ENCODE measurements at regions not wholly inside any gene's neighbourhood (a gene's known extent, or its start where the extent isn't known, plus 50 kb on each side); places are given as distances from the start of the nearest gene placed in this dataset.
"Not testable (repeated sequence)": the region's sequence is repeated elsewhere in the genome, so short reads cannot be mapped to it uniquely, and the experiment has no call there.

DNA sequence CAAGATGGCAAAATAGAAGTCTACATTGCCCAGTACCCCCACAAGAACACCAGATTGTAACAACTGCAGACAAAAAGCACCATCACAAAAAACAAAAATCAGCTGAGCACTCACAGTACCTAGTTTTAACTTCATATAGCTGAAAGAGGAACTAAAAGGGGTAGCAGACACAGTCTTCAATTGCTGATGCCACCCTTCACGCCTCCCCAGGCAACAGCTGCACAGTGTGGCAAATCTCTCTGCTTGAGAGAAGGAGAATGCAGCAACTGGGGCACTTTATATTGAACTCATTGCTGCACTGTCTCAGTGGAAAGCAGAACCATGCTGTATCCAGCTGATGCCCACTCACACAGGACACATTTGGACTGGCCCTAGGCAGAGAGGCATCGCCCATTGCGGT is 2714.5 kb upstream of the PCDH20 start:
- Histone ChIP-seq H3K4me1 (no peaks in the 10 kb centered on the region), H3K4me3 (no peak overlapping the region), H3K27ac (replicated peaks in 1 of 4) (no peak overlapping the region), H3K27me3 (no peaks in the 10 kb centered on the region), H3K36me3 (no peaks in the 10 kb centered on the region), H3K9me3 (no peaks in the 10 kb centered on the region)
- TF ChIP-seq POLR2A (IDR thresholded peaks at IDR 0.05; ENCODE audit: low read depth), result no peak
- intact Hi-C loops (cut with DNase I), result no loop called here
- no peak for DNase-seq (ENCODE audit: extremely low spot score)
- 70% methylated on average over 3 of the region's 3 CpGs for WGBS

DNA sequence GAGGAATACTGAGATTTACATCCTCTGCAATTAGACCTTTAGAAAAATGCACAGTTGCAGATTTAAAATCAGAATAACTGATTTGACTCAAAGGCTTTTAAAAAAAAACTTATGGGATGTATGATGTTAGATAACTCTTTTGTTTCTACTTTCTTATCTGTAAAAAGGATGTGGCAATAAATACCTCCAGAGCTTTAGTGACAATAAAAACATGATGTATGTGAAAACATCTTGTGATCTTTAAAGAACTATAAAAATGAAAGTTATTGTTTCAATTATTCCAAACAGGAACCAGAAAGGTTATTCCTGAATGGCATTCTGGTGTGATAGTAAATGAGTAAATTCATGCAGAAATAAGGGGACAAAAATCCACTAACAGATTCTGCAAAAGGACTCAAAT is 2712.2 kb upstream of the PCDH20 start:
- intact Hi-C loops (cut with DNase I), result no loop called here
- no peaks in the 10 kb centered on the region for H3K27me3 ChIP-seq
- DNase-seq (ENCODE audit: extremely low spot score), result no peak
- H3K9me3 ChIP-seq, result no peaks in the 10 kb centered on the region
- no peak overlapping the region for H3K4me3 ChIP-seq
- H3K36me3 ChIP-seq, result no peaks in the 10 kb centered on the region
- H3K27ac ChIP-seq (replicated peaks in 1 of 4), result no peak overlapping the region
- TF ChIP-seq EP300 (IDR thresholded peaks at IDR 0.05) (no peak), POLR2AphosphoS5 (IDR thresholded peaks at IDR 0.05) (no peak), POLR2A (IDR thresholded peaks at IDR 0.05; ENCODE audit: low read depth) (no peak)
- TF ChIP-seq, protein P1, sequence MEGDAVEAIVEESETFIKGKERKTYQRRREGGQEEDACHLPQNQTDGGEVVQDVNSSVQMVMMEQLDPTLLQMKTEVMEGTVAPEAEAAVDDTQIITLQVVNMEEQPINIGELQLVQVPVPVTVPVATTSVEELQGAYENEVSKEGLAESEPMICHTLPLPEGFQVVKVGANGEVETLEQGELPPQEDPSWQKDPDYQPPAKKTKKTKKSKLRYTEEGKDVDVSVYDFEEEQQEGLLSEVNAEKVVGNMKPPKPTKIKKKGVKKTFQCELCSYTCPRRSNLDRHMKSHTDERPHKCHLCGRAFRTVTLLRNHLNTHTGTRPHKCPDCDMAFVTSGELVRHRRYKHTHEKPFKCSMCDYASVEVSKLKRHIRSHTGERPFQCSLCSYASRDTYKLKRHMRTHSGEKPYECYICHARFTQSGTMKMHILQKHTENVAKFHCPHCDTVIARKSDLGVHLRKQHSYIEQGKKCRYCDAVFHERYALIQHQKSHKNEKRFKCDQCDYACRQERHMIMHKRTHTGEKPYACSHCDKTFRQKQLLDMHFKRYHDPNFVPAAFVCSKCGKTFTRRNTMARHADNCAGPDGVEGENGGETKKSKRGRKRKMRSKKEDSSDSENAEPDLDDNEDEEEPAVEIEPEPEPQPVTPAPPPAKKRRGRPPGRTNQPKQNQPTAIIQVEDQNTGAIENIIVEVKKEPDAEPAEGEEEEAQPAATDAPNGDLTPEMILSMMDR (IDR thresholded peaks at IDR 0.05), result no peak
- no peaks in the 10 kb centered on the region for H3K4me1 ChIP-seq

DNA sequence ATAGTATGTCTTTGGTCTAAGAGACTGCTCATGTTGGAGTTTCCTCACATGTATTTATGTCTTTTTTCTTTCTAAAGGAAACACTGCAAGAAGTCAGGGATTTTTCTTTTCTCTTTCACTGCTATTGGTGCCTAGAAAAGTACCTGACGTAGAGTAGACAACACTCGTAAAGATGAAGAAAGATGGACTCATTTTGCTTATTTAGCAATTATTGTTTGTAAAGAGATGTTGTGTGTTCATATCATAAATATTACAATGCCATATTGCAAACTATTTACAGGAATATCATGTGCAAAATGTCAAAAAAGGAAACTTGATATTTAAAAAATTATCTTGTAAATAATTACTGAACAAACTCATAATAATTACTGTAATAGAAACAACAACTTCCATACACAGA is 2711.5 kb upstream of the PCDH20 start:
- H3K4me3 ChIP-seq, result no peak overlapping the region
- intact Hi-C loops (cut with DNase I), result no loop called here
- H3K36me3 ChIP-seq, result no peaks in the 10 kb centered on the region
- DNase-seq (ENCODE audit: extremely low spot score), result no peak
- no peaks in the 10 kb centered on the region for H3K27me3 ChIP-seq
- no peak overlapping the region for H3K27ac ChIP-seq (replicated peaks in 1 of 4)
- no peaks in the 10 kb centered on the region for H3K4me1 ChIP-seq
- no peaks in the 10 kb centered on the region for H3K9me3 ChIP-seq
- TF ChIP-seq, protein P1 (IDR thresholded peaks at IDR 0.05), result no peak
- TF ChIP-seq POLR2AphosphoS5 (IDR thresholded peaks at IDR 0.05) (no peak), EP300 (IDR thresholded peaks at IDR 0.05) (no peak), POLR2A (IDR thresholded peaks at IDR 0.05; ENCODE audit: low read depth) (no peak)
- 88% methylated on average over 2 of the region's 2 CpGs for WGBS

DNA sequence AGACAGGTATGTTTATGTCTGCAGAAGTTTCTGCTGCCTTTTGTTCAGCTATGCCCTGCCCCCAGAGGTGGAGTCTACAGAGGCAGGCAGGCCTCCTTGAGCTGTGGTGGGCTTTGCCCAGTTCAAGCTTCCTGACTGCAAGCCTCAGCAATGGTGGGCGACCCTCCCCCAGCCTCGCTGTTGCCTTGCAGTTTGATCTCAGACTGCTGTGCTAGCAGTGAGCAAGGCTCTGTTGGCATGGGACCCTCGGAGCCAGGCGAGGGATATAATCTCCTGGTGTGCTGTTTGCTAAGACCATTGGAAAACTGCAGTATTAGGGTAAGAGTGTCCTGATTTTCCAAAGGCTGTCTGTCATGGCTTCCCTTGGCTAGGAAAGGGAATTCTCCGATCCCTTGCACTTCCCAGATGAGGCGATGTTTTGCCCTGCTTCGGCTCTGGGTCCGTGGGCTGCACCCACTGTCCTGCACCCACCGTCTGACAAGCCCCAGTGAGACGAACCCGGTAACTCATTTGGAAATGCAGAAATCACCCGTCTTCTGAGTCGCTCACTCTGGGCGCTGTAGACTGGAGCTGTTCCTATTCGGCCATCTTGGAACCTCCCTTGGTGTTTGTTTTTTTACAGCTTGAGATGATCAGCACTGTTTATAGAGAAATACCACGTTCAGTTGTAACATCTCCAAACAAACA is 2705.5 kb upstream of the PCDH20 start:
- WGBS, result 92% methylated on average over 9 of the region's 16 CpGs
- H3K27me3 ChIP-seq; H3K4me3 ChIP-seq; DNase-seq (ENCODE audit: extremely low spot score); intact Hi-C loops (cut with DNase I); H3K36me3 ChIP-seq; H3K27ac ChIP-seq (replicated peaks in 1 of 4); H3K4me1 ChIP-seq: not testable (repeated sequence)
- H3K9me3 ChIP-seq, result peaks cover 0 to 15% (median 10%) of the 10 kb centered on the region in 4 donors

DNA sequence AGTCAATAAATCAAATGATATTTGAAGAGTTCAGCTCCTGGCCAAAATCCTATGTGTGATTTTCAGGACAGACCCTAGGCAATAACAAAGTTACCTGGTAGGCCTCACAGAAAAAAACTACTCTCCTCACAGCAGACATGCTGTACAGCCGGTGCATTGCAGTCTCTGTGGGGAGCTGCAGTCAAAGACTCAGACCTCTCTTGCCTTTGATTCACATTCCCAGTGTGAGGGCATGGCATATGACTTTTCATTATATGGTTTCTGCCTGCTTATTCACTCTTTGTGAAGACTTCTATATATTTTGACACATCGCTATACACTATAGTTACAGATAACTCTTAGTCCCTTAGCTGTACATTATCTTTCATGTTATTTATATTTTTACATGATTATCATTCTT is 2684.3 kb upstream of the PCDH20 start:
- no peak overlapping the region for H3K27ac ChIP-seq (replicated peaks in 1 of 4)
- no peaks in the 10 kb centered on the region for H3K4me1 ChIP-seq
- H3K36me3 ChIP-seq, result no peaks in the 10 kb centered on the region
- intact Hi-C loops (cut with DNase I), result no loop called here
- no peak for DNase-seq (ENCODE audit: extremely low spot score)
- TF ChIP-seq POLR2A (IDR thresholded peaks at IDR 0.05; ENCODE audit: low read depth), result no peak
- TF ChIP-seq, protein P1 (IDR thresholded peaks at IDR 0.05), result no peak
- TF ChIP-seq EP300 (IDR thresholded peaks at IDR 0.05), result no peak
- no peak for TF ChIP-seq POLR2AphosphoS5 (IDR thresholded peaks at IDR 0.05)
- H3K4me3 ChIP-seq, result no peak overlapping the region
- no peaks in the 10 kb centered on the region for H3K9me3 ChIP-seq
- no peaks in the 10 kb centered on the region for H3K27me3 ChIP-seq
- 92% methylated on average over 2 of the region's 2 CpGs for WGBS

DNA sequence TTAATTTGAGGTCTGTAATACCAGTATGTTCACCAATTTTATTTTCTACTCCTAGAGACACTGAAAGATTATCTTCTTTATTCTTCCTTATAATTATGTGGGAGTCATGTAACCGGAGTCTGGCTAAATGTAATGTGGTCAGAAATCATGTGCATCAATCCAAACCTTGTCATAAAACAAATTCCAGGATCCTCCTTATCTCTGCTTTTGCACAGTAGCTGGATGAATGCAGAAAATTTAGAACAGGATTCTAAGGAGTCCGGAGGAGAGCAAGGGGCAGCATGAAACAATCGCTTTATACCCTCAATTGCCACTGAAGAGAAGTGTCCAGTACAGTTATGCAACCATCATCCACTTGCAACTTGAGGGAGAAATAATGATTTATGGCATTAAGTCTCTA is 2674.7 kb upstream of the PCDH20 start:
- Histone ChIP-seq H3K27ac (replicated peaks in 1 of 4) (no peak overlapping the region), H3K9me3 (no peaks in the 10 kb centered on the region), H3K36me3 (no peaks in the 10 kb centered on the region), H3K4me1 (no peaks in the 10 kb centered on the region), H3K27me3 (no peaks in the 10 kb centered on the region), H3K4me3 (no peak overlapping the region)
- no peak for DNase-seq (ENCODE audit: extremely low spot score)
- WGBS, result 90% methylated on average over 3 of the region's 3 CpGs
- no peak for TF ChIP-seq EP300 (IDR thresholded peaks at IDR 0.05)
- no peak for TF ChIP-seq POLR2AphosphoS5 (IDR thresholded peaks at IDR 0.05)
- no peak for TF ChIP-seq POLR2A (IDR thresholded peaks at IDR 0.05; ENCODE audit: low read depth)
- TF ChIP-seq, protein P1 (IDR thresholded peaks at IDR 0.05), result no peak
- intact Hi-C loops (cut with DNase I), result no loop called here

All from esophagus muscularis mucosa (tissue), 4 donors.